Breast epithelium (tissue), 4 donors: ENCODE measurements at regions not wholly inside any gene's neighbourhood (a gene's known extent, or its start where the extent isn't known, plus 50 kb on each side); places are given as distances from the start of the nearest gene placed in this dataset.

Source experiments
- DNase-seq, 2 donors: peaks; one replicate each; pipeline ENCODE4 v3.0.0-alpha.2; 2019; ENCODE audit warnings: low spot score in 2 of 2
- H3K27ac ChIP-seq, 2 donors: fragments of 200-600 bp; sonication (generic) in 1 of 2; one replicate each; pipeline ENCODE4 v1.5.1; 2016 to 2019; ENCODE audit warnings: mild to moderate bottlenecking in 1 of 2
- H3K27me3 ChIP-seq, 2 donors: fragments of 200-600 bp; sonication (generic) in 1 of 2; one replicate each; pipeline versions ENCODE4 v1.5.1 to v1.6.0; 2017 to 2019; ENCODE audit warnings: control low read depth in 1 of 2, mild to moderate bottlenecking in 1 of 2
- H3K36me3 ChIP-seq: fragments of 200-600 bp; one replicate; pipeline ENCODE4 v1.5.1; 2019
- H3K4me1 ChIP-seq, 2 donors: fragments of 200-600 bp; sonication (generic); one replicate each; pipeline ENCODE4 v1.5.1; 2016 to 2019; ENCODE audit warnings: control low read depth in 1 of 2
- H3K4me3 ChIP-seq, 3 donors: fragments of 200-600 bp; sonication (generic); 1 replicate in 2 of 3; 2 replicates in 1 of 3; pipeline ENCODE4 v1.5.1; 2016 to 2019; ENCODE audit warnings: mild to moderate bottlenecking in 3 of 3, moderate library complexity in 2 of 3
- H3K9me3 ChIP-seq, 2 donors: fragments of 200-600 bp; sonication (generic) in 1 of 2; one replicate each; pipeline ENCODE4 v1.5.1; 2016 to 2019; ENCODE audit warnings: control low read depth in 1 of 2
- CTCF ChIP-seq, 3 donors: fragments of 450-650 bp; IDR thresholded peaks; one replicate each; pipeline ENCODE4 v1.5.1; 2016 to 2017; ENCODE audit warnings: antibody characterized with exemption in 3 of 3, mild to moderate bottlenecking in 3 of 3, moderate library complexity in 3 of 3
- POLR2A ChIP-seq: fragments of 450-650 bp; IDR thresholded peaks from one replicate; pipeline ENCODE4 v1.6.1; 2016; ENCODE audit warnings: antibody characterized with exemption, mild to moderate bottlenecking, moderate library complexity
- POLR2AphosphoS5 ChIP-seq, 3 donors: sonication (generic); formaldehyde crosslinking; IDR thresholded peaks; one replicate each; pipeline ENCODE4 v1.6.1; 2017; ENCODE audit warnings: antibody characterized with exemption in 3 of 3
- intact Hi-C: fragments of 100-400 bp; cut with DNase I; formaldehyde crosslinking; loops from one replicate; pipeline ENCODE4 v1.15.1; 2023; ENCODE audit warnings: low total_unique reads

- no peak for DNase-seq
- Histone ChIP-seq H3K4me1 (no peaks in the 10 kb centered on the region), H3K27ac (no peak overlapping the region), H3K4me3 (no peak overlapping the region), H3K27me3 (no peaks in the 10 kb centered on the region), H3K36me3 (no peaks in the 10 kb centered on the region), H3K9me3 (no peaks in the 10 kb centered on the region)
- TF ChIP-seq POLR2A (no peak), CTCF (IDR thresholded peaks at IDR 0.05) (no peak), POLR2AphosphoS5 (IDR thresholded peaks at IDR 0.05) (no peak)
- intact Hi-C loops, result no loop called here
Observed at GRCh38 chr2:210899131-210899530, 342.7 kb downstream of the CPS1 start.

- H3K4me3 ChIP-seq, result no peak overlapping the region
- H3K4me1 ChIP-seq, result no peaks in the 10 kb centered on the region
- no peaks in the 10 kb centered on the region for H3K27me3 ChIP-seq
- no peaks in the 10 kb centered on the region for H3K36me3 ChIP-seq
- intact Hi-C loops, result no loop called here
- DNase-seq, result no peak
- H3K27ac ChIP-seq, result no peak overlapping the region
- no peaks in the 10 kb centered on the region for H3K9me3 ChIP-seq
- no peak for TF ChIP-seq CTCF (IDR thresholded peaks at IDR 0.05)
- no peak for TF ChIP-seq POLR2A
- TF ChIP-seq POLR2AphosphoS5 (IDR thresholded peaks at IDR 0.05), result no peak
Observed at GRCh38 chr2:210901326-210901725, 344.9 kb downstream of the CPS1 start.

- H3K4me3 ChIP-seq, result no peak overlapping the region
- no peak for TF ChIP-seq POLR2AphosphoS5 (IDR thresholded peaks at IDR 0.05)
- no peak for TF ChIP-seq POLR2A
- no peak for TF ChIP-seq CTCF (IDR thresholded peaks at IDR 0.05)
- intact Hi-C loops, result no loop called here
Observed at GRCh38 chr2:210912779-210913178, 356.4 kb downstream of the CPS1 start.

GRCh38 chr2:210913461-210913860, 357.1 kb downstream of the CPS1 start:
- no peaks in the 10 kb centered on the region for H3K36me3 ChIP-seq
- no peak overlapping the region for H3K27ac ChIP-seq
- H3K4me1 ChIP-seq, result no peaks in the 10 kb centered on the region
- no peak for DNase-seq
- H3K9me3 ChIP-seq, result no peaks in the 10 kb centered on the region
- H3K27me3 ChIP-seq, result no peaks in the 10 kb centered on the region
- intact Hi-C loops, result no loop called here
- TF ChIP-seq POLR2A (no peak), POLR2AphosphoS5 (IDR thresholded peaks at IDR 0.05) (no peak), CTCF (IDR thresholded peaks at IDR 0.05) (no peak)
- H3K4me3 ChIP-seq, result no peak overlapping the region

More at GRCh38 chr2:210912779-210913178, 356.4 kb downstream of the CPS1 start:
- Histone ChIP-seq H3K9me3 (no peaks in the 10 kb centered on the region), H3K4me1 (no peaks in the 10 kb centered on the region), H3K27me3 (no peaks in the 10 kb centered on the region), H3K27ac (no peak overlapping the region), H3K36me3 (no peaks in the 10 kb centered on the region)
- no peak for DNase-seq

GRCh38 chr2:210915912-210916311, 359.5 kb downstream of the CPS1 start:
- intact Hi-C loops, result no loop called here

More at GRCh38 chr2:210915912-210916311, 359.5 kb downstream of the CPS1 start:
- no peaks in the 10 kb centered on the region for H3K4me1 ChIP-seq
- no peak for DNase-seq
- no peak for TF ChIP-seq POLR2AphosphoS5 (IDR thresholded peaks at IDR 0.05)
- TF ChIP-seq POLR2A, result no peak
- TF ChIP-seq CTCF (IDR thresholded peaks at IDR 0.05), result no peak
- H3K27ac ChIP-seq, result no peak overlapping the region
- no peaks in the 10 kb centered on the region for H3K9me3 ChIP-seq
- no peak overlapping the region for H3K4me3 ChIP-seq
- no peaks in the 10 kb centered on the region for H3K27me3 ChIP-seq
- H3K36me3 ChIP-seq, result no peaks in the 10 kb centered on the region
